GM23338 (cell line): ENCODE measurements at regions not wholly inside any gene's neighbourhood (a gene's known extent, or its start where the extent isn't known, plus 50 kb on each side); places are given as distances from the start of the nearest gene placed in this dataset.

Experiments
- ATAC-seq: fragments of 200-7000 bp; cut with Tn5 transposase; 3 replicates; pipeline ENCODE4 v1.9.1; 2020
- DNase-seq: peaks from one replicate; pipeline ENCODE4 v3.0.0-alpha.2; 2015; ENCODE audit warnings: low spot score
- H2AFZ ChIP-seq: fragments of 200-600 bp; sonication (generic); 2 replicates; pipeline ENCODE4 v1.8.0; 2016; ENCODE audit warnings: antibody characterized with exemption, mild to moderate bottlenecking, moderate library complexity
- H3F3A ChIP-seq: fragments of 200-600 bp; sonication (generic); replicated peaks from 2 replicates; pipeline ENCODE4 v1.8.0; 2017; ENCODE audit warnings: antibody characterized with exemption, mixed run types, low read depth
- H3K27ac ChIP-seq: fragments of 200-600 bp; sonication (generic); 2 replicates; pipeline ENCODE4 v1.6.1; 2016; ENCODE audit warnings: low read depth
- H3K27me3 ChIP-seq: fragments of 200-600 bp; sonication (generic); 2 replicates; pipeline ENCODE4 v1.8.0; 2016; ENCODE audit warnings: mild to moderate bottlenecking, mixed run types, moderate library complexity; ENCODE audit not compliant: insufficient read depth
- H3K36me3 ChIP-seq: fragments of 200-600 bp; sonication (generic); 2 replicates; pipeline ENCODE4 v1.8.0; 2016; ENCODE audit warnings: mild to moderate bottlenecking; ENCODE audit not compliant: insufficient read depth
- H3K4me1 ChIP-seq: fragments of 200-600 bp; sonication (generic); 2 replicates; pipeline ENCODE4 v1.8.0; 2016; ENCODE audit warnings: mild to moderate bottlenecking, moderate library complexity; ENCODE audit not compliant: insufficient read depth
- H3K4me2 ChIP-seq: fragments of 200-600 bp; sonication (generic); 2 replicates; pipeline ENCODE4 v1.7.1; 2017; ENCODE audit warnings: mixed run types
- H3K4me3 ChIP-seq: fragments of 200-600 bp; sonication (generic); 2 replicates; pipeline ENCODE4 v1.6.1; 2016; ENCODE audit warnings: mixed run types
- H3K79me2 ChIP-seq: fragments of 200-600 bp; sonication (generic); replicated peaks from 2 replicates; pipeline ENCODE4 v1.8.0; 2017; ENCODE audit warnings: mild to moderate bottlenecking; ENCODE audit not compliant: insufficient read depth
- H3K9me2 ChIP-seq: fragments of 200-600 bp; sonication (generic); 2 replicates; pipeline ENCODE4 v1.8.0; 2017; ENCODE audit not compliant: insufficient read depth
- H4K20me1 ChIP-seq: fragments of 200-600 bp; sonication (generic); replicated peaks from 2 replicates; pipeline ENCODE4 v1.8.0; 2017; ENCODE audit warnings: mild to moderate bottlenecking; ENCODE audit not compliant: insufficient read depth
- H3K27ac Mint-ChIP-seq: 2 replicates; pipeline ENCODE4 v1.8.0; 2020; ENCODE audit warnings: inconsistent platforms, mild to moderate bottlenecking, moderate library complexity, mixed read lengths
- H3K27me3 Mint-ChIP-seq: 3 replicates; pipeline ENCODE4 v1.8.0; 2022; ENCODE audit warnings: low read depth, mild to moderate bottlenecking, moderate library complexity, mixed read lengths, inconsistent platforms; ENCODE audit not compliant: insufficient read depth, poor library complexity
- H3K36me3 Mint-ChIP-seq: 3 replicates; pipeline ENCODE4 v1.8.0; 2021; ENCODE audit warnings: low read depth, mild to moderate bottlenecking, inconsistent platforms, moderate library complexity, mixed read lengths
- H3K4me1 Mint-ChIP-seq: 3 replicates; pipeline ENCODE4 v1.8.0; 2020; ENCODE audit warnings: mild to moderate bottlenecking, inconsistent platforms, mixed read lengths
- H3K4me3 Mint-ChIP-seq: 3 replicates; pipeline ENCODE4 v1.8.0; 2021; ENCODE audit warnings: moderate library complexity, mild to moderate bottlenecking, inconsistent platforms, mixed read lengths
- H3K9me3 Mint-ChIP-seq: 3 replicates; pipeline ENCODE4 v1.8.0; 2020; ENCODE audit warnings: moderate library complexity, mild to moderate bottlenecking, inconsistent platforms, mixed read lengths
- CREB1 ChIP-seq: fragments of 250-450 bp; sonication (Bioruptor Pico); IDR thresholded peaks from 2 replicates; pipeline ENCODE4 v1.5.0; 2020; ENCODE audit warnings: low read depth, mild to moderate bottlenecking, moderate library complexity
- ETS1 ChIP-seq: IDR thresholded peaks from 2 replicates; pipeline ENCODE4 v1.6.1; 2016; ENCODE audit warnings: antibody characterized with exemption
- EZH2 ChIP-seq: fragments of 200-600 bp; sonication (generic); IDR thresholded peaks from one replicate; pipeline ENCODE4 v1.8.0; 2017; ENCODE audit warnings: antibody characterized with exemption, mild to moderate bottlenecking, low read depth; ENCODE audit not compliant: unreplicated experiment
- EZH2phosphoT487 ChIP-seq: fragments of 200-600 bp; sonication (generic); IDR thresholded peaks from one replicate; pipeline ENCODE4 v1.8.1; 2018; ENCODE audit warnings: antibody characterized with exemption; ENCODE audit not compliant: unreplicated experiment
- JUNB ChIP-seq: IDR thresholded peaks from one replicate; pipeline ENCODE4 v1.6.1; 2016; ENCODE audit warnings: antibody characterized with exemption; ENCODE audit not compliant: unreplicated experiment
- NANOG ChIP-seq: IDR thresholded peaks from 2 replicates; pipeline ENCODE4 v1.6.1; 2016; ENCODE audit warnings: antibody characterized with exemption, borderline replicate concordance
- POLR2AphosphoS5 ChIP-seq: IDR thresholded peaks from 2 replicates; pipeline ENCODE4 v1.6.1; 2016; ENCODE audit warnings: antibody characterized with exemption, low read depth
- REST ChIP-seq: IDR thresholded peaks from one replicate; pipeline ENCODE4 v1.6.1; 2018; ENCODE audit warnings: antibody characterized with exemption; ENCODE audit not compliant: unreplicated experiment
- STAT1 ChIP-seq: IDR thresholded peaks from one replicate; pipeline ENCODE4 v1.6.1; 2016; ENCODE audit warnings: antibody characterized with exemption; ENCODE audit not compliant: unreplicated experiment
- ZNF114 ChIP-seq: fragments of 250-450 bp; sonication (Bioruptor Pico); IDR thresholded peaks from 2 replicates; pipeline ENCODE4 v1.5.0; 2020; ENCODE audit warnings: mild to moderate bottlenecking, moderate library complexity
- ZNF331 ChIP-seq: fragments of 250-450 bp; sonication (Bioruptor Pico); IDR thresholded peaks from 2 replicates; pipeline ENCODE4 v1.5.0; 2020; ENCODE audit warnings: low read depth, mild to moderate bottlenecking, moderate library complexity
- TF ChIP-seq, protein P1 (sequence below), 2 experiments: fragments of 200-600 bp in 1 of 2; sonication (generic) in 1 of 2; conservative IDR thresholded peaks; 2 replicates each; pipeline versions ENCODE4 v1.5.1 to v1.6.1; 2016 to 2017; ENCODE audit warnings: antibody characterized with exemption in 2 of 2, low read depth in 2 of 2, mild to moderate bottlenecking in 2 of 2, moderate library complexity in 1 of 2

- Mint-ChIP-seq H3K4me3 (no peak overlapping the region), H3K36me3 (no peaks in the 10 kb centered on the region), H3K9me3 (no peaks in the 10 kb centered on the region), H3K27ac (no peak overlapping the region), H3K4me1 (peaks cover 10% of the 10 kb centered on the region; the same call in 2 of the 3 replicates), H3K27me3 (peaks cover 2% of the 10 kb centered on the region)
- DNase-seq (no peak), ATAC-seq (no peak)
- Histone ChIP-seq H3F3A (no peaks in the 10 kb centered on the region), H3K4me3 (no peak overlapping the region), H2AFZ (no peak overlapping the region), H3K9me2 (0 out of 2 replicates have a peak, but pooled peaks cover 3% of the 10 kb centered on the region), H3K4me1 (peaks cover 9% of the 10 kb centered on the region; the same call in 1 of the 2 replicates), H3K36me3 (no peaks in the 10 kb centered on the region), H3K79me2 (no peaks in the 10 kb centered on the region), H4K20me1 (no peaks in the 10 kb centered on the region), H3K4me2 (no peak overlapping the region), H3K27ac (no peak overlapping the region), H3K27me3 (no peaks in the 10 kb centered on the region)
- TF ChIP-seq REST = no peak
- TF ChIP-seq ZNF114 = no peak
- no peak for TF ChIP-seq STAT1
- TF ChIP-seq EZH2 = no peak
- TF ChIP-seq POLR2AphosphoS5 = no peak
- TF ChIP-seq JUNB = no peak
- no peak for TF ChIP-seq NANOG
- TF ChIP-seq ETS1 = no peak
- no peak for TF ChIP-seq ZNF331 (CRISPR knock-in tag)
- no peak for TF ChIP-seq EZH2phosphoT487
Observed at GRCh38 chr1:78420688-78421087, 70.1 kb upstream of the PTGFR start.

- Mint-ChIP-seq H3K4me3 (no peak overlapping the region), H3K27me3 (peaks cover 3% of the 10 kb centered on the region), H3K27ac (no peak overlapping the region), H3K9me3 (no peaks in the 10 kb centered on the region), H3K4me1 (peaks cover 21% of the 10 kb centered on the region), H3K36me3 (no peaks in the 10 kb centered on the region)
- Histone ChIP-seq H3K4me1 (peaks cover 23% of the 10 kb centered on the region; the same call in 1 of the 2 replicates), H3K4me3 (no peak overlapping the region), H3K27ac (no peak overlapping the region), H3K9me2 (0 out of 2 replicates have a peak, but pooled peaks cover 3% of the 10 kb centered on the region), H2AFZ (no peak overlapping the region), H4K20me1 (no peaks in the 10 kb centered on the region), H3F3A (no peaks in the 10 kb centered on the region), H3K27me3 (no peaks in the 10 kb centered on the region), H3K79me2 (no peaks in the 10 kb centered on the region), H3K36me3 (no peaks in the 10 kb centered on the region), H3K4me2 (no peak overlapping the region)
- no peak for DNase-seq
- no peak for ATAC-seq
- TF ChIP-seq NANOG = no peak
- no peak for TF ChIP-seq CREB1 (CRISPR knock-in tag)
- no peak for TF ChIP-seq ETS1
- TF ChIP-seq REST = no peak
- no peak for TF ChIP-seq ZNF114
- TF ChIP-seq, protein P1, sequence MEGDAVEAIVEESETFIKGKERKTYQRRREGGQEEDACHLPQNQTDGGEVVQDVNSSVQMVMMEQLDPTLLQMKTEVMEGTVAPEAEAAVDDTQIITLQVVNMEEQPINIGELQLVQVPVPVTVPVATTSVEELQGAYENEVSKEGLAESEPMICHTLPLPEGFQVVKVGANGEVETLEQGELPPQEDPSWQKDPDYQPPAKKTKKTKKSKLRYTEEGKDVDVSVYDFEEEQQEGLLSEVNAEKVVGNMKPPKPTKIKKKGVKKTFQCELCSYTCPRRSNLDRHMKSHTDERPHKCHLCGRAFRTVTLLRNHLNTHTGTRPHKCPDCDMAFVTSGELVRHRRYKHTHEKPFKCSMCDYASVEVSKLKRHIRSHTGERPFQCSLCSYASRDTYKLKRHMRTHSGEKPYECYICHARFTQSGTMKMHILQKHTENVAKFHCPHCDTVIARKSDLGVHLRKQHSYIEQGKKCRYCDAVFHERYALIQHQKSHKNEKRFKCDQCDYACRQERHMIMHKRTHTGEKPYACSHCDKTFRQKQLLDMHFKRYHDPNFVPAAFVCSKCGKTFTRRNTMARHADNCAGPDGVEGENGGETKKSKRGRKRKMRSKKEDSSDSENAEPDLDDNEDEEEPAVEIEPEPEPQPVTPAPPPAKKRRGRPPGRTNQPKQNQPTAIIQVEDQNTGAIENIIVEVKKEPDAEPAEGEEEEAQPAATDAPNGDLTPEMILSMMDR (conservative IDR thresholded peaks at IDR 0.05; ENCODE audit: low read depth in 2 of 2) = no peak
- no peak for TF ChIP-seq ZNF331 (CRISPR knock-in tag)
- no peak for TF ChIP-seq EZH2phosphoT487
- no peak for TF ChIP-seq JUNB
- no peak for TF ChIP-seq EZH2
Observed at GRCh38 chr1:78424720-78425119, 66.1 kb upstream of the PTGFR start.
